K562 (cell line): ENCODE measurements at regions not wholly inside any gene's neighbourhood (a gene's known extent, or its start where the extent isn't known, plus 50 kb on each side); places are given as distances from the start of the nearest gene placed in this dataset.

Experiments used
- ASH1L ChIP-seq: fragments of 450-650 bp; IDR thresholded peaks from 2 replicates; pipeline ENCODE4 v1.6.1; 2018; ENCODE audit warnings: borderline replicate concordance, mild to moderate bottlenecking, low read depth; ENCODE audit not compliant: partially characterized antibody
- ELF2 ChIP-seq: fragments of 250-450 bp; sonication (Bioruptor Pico); IDR thresholded peaks from 2 replicates; pipeline ENCODE4 v1.5.0; 2021; ENCODE audit warnings: mild to moderate bottlenecking
- HSF4 ChIP-seq: fragments of 250-450 bp; sonication (Bioruptor Pico); IDR thresholded peaks from 2 replicates; pipeline ENCODE4 v2.1.2; 2022; ENCODE audit warnings: mild to moderate bottlenecking, moderate library complexity, borderline replicate concordance
- POLR2B ChIP-seq: fragments of 450-650 bp; IDR thresholded peaks from 2 replicates; pipeline ENCODE4 v1.6.1; 2018; ENCODE audit warnings: low read depth; ENCODE audit not compliant: partially characterized antibody
- PRMT5 ChIP-seq: sonication (generic); formaldehyde crosslinking; IDR thresholded peaks from 2 replicates; pipeline ENCODE4 v1.5.0; 2020; ENCODE audit warnings: missing genetic modification reagents
- SRF ChIP-seq, 2 experiments: fragments of 250-450, 450-650 bp in 1 of 2; sonication (Bioruptor Pico) in 1 of 2; sonication (generic) in 1 of 2; formaldehyde crosslinking; IDR thresholded peaks; 2 replicates each; pipeline versions ENCODE4 v1.5.0 to v1.5.1; 2020 to 2022; ENCODE audit warnings: mild to moderate bottlenecking in 1 of 2, missing genetic modification reagents in 1 of 2
- ZNF408 ChIP-seq: fragments of 250-450 bp; sonication (Bioruptor Pico); IDR thresholded peaks from 2 replicates; pipeline ENCODE4 v1.4.0; 2020; ENCODE audit warnings: low read depth, mild to moderate bottlenecking, moderate library complexity
- ZNF644 ChIP-seq: fragments of 200-800 bp; sonication (Bioruptor generic); IDR thresholded peaks from 2 replicates; pipeline ENCODE4 v1.6.1; 2016; ENCODE audit warnings: low read depth, missing genetic modification characterization, missing compliant biosample characterization
- TF ChIP-seq, protein P1 (sequence below): fragments of 200-600 bp; sonication (generic); IDR thresholded peaks from one replicate; pipeline ENCODE4 v1.6.1; 2012; ENCODE audit warnings: mild to moderate bottlenecking, low read depth, low read length, inconsistent platforms
- TF ChIP-seq, protein P2 (sequence below): fragments of 250-450 bp; sonication (Bioruptor Pico); IDR thresholded peaks from 2 replicates; pipeline ENCODE4 v1.5.0; 2021
- TF ChIP-seq, protein P3 (sequence below): fragments of 450-650 bp; IDR thresholded peaks from 2 replicates; pipeline ENCODE4 v1.6.1; 2016; ENCODE audit warnings: borderline replicate concordance

DNA sequence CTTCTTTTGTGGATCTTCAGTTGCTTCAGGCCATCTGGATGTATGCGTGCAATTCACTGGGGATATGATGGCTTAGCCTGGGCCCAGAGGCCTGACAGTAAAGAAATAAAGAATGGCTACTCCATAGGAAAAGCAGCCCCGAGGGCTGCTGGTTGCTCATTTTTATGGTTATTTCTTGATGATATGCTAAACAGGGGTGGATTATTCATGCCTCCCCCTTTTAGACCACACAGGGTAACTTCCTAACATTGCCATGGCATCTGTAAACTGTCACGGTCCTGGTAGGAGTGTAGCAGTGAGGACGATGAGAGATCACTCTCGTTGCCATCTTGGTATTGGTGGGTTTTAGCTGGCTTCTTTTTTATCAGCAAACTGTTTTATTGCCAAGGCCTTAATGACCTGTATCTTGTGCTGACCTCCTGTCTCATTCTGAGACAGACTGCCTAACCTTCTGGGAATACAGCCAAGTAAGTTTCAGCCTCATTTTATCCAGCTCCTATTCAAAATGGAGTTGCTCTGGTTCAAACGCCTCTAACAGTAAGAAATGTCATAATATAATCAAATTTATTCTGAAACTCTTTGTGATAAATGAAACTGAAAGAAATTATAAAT is 60.5 kb downstream of the DSEL start (continued):
- TF ChIP-seq, protein P1, sequence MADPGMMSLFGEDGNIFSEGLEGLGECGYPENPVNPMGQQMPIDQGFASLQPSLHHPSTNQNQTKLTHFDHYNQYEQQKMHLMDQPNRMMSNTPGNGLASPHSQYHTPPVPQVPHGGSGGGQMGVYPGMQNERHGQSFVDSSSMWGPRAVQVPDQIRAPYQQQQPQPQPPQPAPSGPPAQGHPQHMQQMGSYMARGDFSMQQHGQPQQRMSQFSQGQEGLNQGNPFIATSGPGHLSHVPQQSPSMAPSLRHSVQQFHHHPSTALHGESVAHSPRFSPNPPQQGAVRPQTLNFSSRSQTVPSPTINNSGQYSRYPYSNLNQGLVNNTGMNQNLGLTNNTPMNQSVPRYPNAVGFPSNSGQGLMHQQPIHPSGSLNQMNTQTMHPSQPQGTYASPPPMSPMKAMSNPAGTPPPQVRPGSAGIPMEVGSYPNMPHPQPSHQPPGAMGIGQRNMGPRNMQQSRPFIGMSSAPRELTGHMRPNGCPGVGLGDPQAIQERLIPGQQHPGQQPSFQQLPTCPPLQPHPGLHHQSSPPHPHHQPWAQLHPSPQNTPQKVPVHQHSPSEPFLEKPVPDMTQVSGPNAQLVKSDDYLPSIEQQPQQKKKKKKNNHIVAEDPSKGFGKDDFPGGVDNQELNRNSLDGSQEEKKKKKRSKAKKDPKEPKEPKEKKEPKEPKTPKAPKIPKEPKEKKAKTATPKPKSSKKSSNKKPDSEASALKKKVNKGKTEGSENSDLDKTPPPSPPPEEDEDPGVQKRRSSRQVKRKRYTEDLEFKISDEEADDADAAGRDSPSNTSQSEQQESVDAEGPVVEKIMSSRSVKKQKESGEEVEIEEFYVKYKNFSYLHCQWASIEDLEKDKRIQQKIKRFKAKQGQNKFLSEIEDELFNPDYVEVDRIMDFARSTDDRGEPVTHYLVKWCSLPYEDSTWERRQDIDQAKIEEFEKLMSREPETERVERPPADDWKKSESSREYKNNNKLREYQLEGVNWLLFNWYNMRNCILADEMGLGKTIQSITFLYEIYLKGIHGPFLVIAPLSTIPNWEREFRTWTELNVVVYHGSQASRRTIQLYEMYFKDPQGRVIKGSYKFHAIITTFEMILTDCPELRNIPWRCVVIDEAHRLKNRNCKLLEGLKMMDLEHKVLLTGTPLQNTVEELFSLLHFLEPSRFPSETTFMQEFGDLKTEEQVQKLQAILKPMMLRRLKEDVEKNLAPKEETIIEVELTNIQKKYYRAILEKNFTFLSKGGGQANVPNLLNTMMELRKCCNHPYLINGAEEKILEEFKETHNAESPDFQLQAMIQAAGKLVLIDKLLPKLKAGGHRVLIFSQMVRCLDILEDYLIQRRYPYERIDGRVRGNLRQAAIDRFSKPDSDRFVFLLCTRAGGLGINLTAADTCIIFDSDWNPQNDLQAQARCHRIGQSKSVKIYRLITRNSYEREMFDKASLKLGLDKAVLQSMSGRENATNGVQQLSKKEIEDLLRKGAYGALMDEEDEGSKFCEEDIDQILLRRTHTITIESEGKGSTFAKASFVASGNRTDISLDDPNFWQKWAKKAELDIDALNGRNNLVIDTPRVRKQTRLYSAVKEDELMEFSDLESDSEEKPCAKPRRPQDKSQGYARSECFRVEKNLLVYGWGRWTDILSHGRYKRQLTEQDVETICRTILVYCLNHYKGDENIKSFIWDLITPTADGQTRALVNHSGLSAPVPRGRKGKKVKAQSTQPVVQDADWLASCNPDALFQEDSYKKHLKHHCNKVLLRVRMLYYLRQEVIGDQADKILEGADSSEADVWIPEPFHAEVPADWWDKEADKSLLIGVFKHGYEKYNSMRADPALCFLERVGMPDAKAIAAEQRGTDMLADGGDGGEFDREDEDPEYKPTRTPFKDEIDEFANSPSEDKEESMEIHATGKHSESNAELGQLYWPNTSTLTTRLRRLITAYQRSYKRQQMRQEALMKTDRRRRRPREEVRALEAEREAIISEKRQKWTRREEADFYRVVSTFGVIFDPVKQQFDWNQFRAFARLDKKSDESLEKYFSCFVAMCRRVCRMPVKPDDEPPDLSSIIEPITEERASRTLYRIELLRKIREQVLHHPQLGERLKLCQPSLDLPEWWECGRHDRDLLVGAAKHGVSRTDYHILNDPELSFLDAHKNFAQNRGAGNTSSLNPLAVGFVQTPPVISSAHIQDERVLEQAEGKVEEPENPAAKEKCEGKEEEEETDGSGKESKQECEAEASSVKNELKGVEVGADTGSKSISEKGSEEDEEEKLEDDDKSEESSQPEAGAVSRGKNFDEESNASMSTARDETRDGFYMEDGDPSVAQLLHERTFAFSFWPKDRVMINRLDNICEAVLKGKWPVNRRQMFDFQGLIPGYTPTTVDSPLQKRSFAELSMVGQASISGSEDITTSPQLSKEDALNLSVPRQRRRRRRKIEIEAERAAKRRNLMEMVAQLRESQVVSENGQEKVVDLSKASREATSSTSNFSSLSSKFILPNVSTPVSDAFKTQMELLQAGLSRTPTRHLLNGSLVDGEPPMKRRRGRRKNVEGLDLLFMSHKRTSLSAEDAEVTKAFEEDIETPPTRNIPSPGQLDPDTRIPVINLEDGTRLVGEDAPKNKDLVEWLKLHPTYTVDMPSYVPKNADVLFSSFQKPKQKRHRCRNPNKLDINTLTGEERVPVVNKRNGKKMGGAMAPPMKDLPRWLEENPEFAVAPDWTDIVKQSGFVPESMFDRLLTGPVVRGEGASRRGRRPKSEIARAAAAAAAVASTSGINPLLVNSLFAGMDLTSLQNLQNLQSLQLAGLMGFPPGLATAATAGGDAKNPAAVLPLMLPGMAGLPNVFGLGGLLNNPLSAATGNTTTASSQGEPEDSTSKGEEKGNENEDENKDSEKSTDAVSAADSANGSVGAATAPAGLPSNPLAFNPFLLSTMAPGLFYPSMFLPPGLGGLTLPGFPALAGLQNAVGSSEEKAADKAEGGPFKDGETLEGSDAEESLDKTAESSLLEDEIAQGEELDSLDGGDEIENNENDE, result no peak
- TF ChIP-seq PRMT5 (CRISPR knock-in tag) (no peak), ELF2 (CRISPR knock-in tag) (no peak), POLR2B (no peak), ASH1L (no peak), ZNF408 (CRISPR knock-in tag) (no peak), SRF (CRISPR knock-in tag; IDR thresholded peaks at IDR 0.05) (no peak), ZNF644 (tag) (no peak), HSF4 (CRISPR knock-in tag) (no peak)
- TF ChIP-seq, protein P2, sequence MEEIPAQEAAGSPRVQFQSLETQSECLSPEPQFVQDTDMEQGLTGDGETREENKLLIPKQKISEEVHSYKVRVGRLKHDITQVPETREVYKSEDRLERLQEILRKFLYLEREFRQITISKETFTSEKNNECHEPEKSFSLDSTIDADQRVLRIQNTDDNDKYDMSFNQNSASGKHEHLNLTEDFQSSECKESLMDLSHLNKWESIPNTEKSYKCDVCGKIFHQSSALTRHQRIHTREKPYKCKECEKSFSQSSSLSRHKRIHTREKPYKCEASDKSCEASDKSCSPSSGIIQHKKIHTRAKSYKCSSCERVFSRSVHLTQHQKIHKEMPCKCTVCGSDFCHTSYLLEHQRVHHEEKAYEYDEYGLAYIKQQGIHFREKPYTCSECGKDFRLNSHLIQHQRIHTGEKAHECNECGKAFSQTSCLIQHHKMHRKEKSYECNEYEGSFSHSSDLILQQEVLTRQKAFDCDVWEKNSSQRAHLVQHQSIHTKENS (CRISPR knock-in tag), result no peak
- TF ChIP-seq, protein P3, sequence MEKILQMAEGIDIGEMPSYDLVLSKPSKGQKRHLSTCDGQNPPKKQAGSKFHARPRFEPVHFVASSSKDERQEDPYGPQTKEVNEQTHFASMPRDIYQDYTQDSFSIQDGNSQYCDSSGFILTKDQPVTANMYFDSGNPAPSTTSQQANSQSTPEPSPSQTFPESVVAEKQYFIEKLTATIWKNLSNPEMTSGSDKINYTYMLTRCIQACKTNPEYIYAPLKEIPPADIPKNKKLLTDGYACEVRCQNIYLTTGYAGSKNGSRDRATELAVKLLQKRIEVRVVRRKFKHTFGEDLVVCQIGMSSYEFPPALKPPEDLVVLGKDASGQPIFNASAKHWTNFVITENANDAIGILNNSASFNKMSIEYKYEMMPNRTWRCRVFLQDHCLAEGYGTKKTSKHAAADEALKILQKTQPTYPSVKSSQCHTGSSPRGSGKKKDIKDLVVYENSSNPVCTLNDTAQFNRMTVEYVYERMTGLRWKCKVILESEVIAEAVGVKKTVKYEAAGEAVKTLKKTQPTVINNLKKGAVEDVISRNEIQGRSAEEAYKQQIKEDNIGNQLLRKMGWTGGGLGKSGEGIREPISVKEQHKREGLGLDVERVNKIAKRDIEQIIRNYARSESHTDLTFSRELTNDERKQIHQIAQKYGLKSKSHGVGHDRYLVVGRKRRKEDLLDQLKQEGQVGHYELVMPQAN, result no peak
- TF ChIP-seq, all 486 proteins: peak for 0
